GM19455 (cell line): ENCODE measurements at regions not wholly inside any gene's neighbourhood (a gene's known extent, or its start where the extent isn't known, plus 50 kb on each side); places are given as distances from the start of the nearest gene placed in this dataset.
"Not testable (repeated sequence)": the region's sequence is repeated elsewhere in the genome, so short reads cannot be mapped to it uniquely, and the experiment has no call there.

Experiments
- ATAC-seq: cut with Tn5 transposase; IDR thresholded peaks from one replicate; pipeline ENCODE4 v1.9.1; 2021; ENCODE audit not compliant: unreplicated experiment

DNA sequence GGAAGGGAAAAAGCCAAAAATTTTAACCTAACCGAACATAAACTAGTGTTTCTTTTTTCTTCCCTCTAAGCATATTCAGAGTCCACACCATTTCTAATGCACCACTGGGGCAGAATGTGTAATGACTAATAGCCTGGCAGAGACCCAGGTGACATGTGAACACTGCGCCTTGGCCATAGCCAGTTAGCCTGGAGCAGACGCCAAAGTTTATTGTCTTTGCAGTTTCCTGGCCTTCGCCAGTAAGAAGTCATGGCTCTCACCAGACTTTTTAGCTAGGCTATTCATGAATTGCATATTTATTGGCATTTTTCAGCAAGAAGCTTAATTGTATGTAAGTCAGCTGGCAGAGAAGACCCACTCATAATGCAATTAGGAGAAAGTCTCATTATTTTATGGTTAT lies 182.8 kb upstream of the SLC27A6 start:
- no peak for ATAC-seq

DNA sequence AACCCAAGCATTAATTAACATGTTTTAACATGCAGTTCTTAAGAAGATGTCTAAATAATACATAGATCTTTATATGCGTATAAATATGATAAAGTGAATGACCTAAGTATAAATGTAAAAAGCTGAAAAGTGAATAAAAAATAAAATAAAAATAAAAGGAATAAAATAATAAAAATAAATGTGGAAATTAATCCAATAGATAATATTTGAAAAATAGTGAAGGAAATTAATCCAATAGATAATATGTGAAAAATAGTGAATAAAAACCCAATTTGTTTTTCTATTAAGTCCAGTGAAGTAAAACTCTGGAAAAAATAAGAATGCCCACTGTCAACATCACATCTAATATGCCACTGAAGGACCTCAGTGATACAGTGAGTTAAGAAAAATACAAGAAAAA lies 180.6 kb upstream of the SLC27A6 start:
- no peak for ATAC-seq

DNA sequence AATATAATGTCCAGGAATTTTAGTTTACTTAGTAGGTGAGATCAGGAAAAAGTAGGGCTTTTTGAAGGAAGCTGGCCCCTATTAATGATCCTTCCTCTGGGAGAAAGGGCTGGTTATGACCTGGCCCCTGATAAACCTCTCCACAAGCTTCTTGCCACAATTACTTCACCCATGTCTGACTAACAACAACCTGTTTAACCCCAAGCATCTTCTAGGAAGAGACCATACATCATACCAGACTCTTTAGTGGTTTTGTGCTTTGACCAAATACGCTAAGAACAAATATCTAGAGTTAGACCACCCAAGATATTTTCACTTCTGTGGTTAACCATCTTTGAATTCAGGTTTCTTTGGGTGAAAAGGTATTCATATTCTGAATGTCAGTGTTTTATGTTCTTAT lies 174.0 kb upstream of the SLC27A6 start:
- no peak for ATAC-seq

DNA sequence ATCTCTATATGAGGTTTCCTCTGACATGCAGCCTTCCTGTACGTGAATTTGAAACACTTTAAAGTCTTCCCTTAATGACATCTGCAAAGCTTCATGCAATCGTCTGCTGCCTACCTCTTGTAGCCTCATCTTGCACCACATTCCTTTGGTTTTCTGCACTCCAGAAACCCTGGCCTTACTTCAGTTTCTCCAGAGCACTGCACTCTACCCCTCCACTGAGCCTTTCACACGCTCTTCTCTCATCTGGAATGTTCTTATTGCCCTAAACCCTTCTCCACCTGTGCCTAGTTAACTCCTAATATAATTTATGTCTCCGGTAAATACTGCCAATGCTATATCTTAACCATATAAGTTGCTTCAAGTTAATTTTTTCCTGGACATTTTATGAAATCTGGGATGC lies 168.8 kb upstream of the SLC27A6 start:
- ATAC-seq: no peak

DNA sequence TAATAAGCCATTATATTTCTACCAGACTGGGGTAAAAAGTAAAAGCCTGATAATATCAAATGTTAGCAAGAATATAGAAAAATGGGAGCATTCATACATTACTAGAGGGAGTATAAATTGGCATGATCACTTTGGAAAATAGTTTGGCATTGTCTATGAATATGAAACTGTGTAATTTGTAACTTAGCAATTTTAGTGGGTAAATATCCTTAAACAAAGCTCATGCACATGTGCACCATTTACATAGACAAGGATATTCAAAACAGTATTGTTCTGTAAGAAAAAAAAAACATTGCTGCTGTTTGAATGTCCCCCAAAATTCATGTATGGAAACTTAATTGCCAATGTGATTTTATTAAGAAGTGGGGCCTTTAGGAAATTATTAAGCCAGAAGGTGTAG lies 166.4 kb upstream of the SLC27A6 start:
- ATAC-seq: no peak

DNA sequence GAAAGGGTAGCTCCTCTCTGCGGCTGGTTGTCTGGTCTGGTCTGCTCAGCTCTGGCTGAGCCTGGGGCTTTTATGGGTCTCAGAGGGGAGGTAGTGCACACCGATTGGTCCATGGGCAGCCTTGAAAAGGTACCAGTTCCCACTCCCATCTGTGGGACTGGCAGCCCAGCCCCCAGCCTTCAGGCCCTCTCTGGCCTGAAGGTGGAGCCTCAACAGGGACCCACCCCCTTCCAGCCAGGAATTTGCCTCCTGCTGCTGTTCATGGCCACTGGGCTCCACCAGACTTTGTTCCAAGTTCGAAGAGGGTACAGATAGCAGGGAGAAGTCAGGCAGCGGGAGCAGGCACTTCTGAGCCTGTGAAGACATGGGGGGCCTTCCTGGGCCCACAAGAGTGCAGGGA lies 165.3 kb upstream of the SLC27A6 start:
- ATAC-seq: no peak

DNA sequence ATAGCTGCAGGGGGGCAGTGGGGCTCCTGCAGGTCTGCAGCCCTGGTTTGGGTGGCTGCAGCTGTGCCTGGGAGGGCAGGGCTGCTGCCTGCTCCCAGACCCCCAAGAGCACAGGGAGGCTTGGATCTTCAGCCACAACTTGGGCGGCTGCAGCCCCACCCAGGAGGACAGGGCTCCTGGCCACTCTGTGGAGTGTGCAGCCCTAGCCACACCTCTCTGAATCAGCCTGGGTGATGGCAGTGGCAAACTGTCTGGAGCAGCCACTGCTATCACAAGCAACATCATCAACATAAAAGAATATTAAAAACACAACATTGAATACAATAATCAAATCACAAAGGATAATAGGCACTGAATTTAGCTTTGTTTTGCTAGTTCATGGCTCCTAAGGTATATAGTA lies 164.9 kb upstream of the SLC27A6 start:
- ATAC-seq: no peak

DNA sequence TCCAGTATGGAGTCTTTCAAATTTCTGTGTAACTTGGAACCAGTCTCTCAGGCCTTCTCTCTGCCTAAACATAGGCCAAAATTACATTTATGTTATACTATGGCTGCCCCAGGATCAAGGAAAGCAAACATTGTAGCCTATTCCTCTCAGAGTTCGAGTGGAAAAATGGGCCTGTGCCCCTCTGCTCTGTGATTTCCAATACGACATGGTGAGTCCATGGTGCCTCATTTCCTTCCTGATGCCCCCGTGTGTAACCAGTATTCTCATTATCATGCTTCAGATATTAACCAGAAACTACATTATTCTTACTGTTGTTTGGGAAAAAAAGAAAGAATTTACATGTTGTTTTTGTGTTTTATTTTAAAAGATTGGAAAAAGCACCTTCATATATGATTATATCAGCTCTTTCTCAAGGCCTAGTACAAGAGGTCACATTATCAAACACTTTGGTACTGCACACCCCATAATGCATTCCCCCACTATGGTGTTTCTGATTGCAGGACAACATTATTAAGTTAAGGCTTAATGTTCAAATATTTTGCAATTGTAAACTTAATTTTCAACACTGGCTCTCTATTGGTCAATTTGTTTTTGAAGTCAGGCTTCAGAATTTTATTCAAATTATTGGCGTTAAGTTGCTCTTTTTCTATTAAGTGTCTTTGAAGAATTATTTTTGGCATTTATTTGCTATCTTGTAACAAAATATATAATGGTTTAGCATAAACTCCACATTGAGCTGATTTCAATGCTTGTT lies 151.8 kb upstream of the SLC27A6 start:
- ATAC-seq: no peak

DNA sequence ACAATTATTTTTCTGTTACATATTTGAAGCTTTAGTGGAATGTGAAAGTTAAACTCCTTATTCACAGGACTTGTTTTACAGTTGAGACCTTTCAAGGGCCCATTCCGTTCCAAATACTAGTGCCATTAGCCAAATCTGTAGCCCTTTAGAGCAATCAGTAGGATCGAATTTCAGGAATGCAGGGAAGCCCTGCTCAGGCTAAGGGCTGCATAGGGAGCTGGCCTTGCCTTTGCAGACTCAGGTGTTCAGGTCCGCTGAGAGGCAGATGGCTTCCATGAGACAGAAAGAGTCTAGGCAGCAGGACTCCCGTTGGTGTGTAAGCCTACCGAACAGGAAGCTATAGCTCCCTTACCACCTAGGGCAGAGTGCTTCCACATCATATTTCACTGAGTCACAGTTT lies 150.1 kb upstream of the SLC27A6 start:
- no peak for ATAC-seq

DNA sequence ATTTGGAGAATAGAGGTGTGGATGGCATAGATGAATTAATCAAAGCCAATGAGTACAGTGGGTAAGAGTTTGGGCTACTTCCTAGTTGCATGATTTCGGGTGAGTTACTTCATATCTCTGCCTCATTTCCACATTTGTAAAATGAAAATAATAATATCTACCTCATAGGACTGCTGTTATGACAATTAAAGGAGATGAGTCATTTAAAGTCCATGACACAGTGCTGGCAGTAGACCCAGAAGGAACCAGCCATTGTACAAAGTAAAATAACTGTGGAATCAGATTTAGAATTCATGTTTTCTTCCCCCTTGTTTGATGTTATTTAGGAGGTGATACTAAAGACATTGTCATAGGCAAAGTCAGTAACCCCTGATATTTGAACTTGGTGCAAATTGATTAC lies 139.5 kb upstream of the SLC27A6 start:
- ATAC-seq: no peak

DNA sequence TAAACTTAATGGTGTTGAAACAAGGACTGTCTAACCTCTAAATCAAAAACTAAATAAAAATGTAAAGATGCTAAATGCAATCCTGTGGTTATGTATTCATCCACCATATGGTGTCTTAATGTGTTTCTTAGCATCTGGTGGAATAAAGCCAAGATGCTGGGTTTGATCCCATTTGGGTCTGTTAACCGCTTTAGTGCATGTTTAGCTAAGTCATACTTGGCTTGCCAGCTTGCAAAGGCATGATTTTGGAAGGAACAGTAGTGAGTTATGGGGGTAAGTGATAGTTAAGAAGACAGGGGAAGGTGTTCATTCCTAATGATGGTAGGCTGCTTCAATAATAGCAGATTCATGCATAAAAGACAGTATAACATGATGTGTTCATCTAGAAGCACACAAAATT lies 139.0 kb upstream of the SLC27A6 start:
- ATAC-seq: no peak

DNA sequence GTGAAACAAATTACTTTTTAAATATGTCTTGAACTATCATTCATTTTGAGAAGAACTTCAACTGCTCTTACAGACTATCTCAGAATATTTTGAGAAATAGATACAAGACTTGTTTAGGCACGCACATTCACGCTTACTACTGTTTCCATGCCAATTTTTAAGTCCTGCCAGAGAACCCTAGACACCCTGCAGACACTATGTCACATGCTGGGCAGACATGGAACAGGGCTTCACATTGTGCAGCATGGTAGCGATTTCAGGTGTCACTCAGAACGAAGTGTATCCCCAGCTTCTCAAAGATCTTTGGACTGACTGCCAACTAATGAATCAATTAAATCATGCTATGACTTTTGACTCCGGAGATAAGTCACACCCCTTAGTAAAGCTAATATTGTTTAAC lies 128.7 kb upstream of the SLC27A6 start:
- ATAC-seq: no peak

DNA sequence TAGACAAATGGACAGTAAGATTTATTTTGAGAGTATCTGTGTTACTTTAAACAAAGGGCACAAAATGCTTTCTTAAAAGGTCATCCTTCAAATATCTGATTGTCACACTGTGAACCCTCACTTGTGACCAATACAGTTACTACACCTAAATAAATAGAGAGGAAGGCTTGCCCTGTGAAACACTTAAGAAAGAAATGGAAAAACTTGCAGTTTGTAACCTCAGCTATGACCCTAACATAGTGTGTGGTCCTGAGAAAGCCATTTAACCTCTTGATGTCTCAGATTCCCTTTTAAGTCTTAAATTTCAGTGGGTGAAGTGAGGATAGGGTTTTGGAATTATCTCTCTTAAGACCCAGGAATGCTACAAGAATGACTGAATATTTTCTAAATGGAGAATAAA lies 126.7 kb upstream of the SLC27A6 start:
- ATAC-seq: no peak

DNA sequence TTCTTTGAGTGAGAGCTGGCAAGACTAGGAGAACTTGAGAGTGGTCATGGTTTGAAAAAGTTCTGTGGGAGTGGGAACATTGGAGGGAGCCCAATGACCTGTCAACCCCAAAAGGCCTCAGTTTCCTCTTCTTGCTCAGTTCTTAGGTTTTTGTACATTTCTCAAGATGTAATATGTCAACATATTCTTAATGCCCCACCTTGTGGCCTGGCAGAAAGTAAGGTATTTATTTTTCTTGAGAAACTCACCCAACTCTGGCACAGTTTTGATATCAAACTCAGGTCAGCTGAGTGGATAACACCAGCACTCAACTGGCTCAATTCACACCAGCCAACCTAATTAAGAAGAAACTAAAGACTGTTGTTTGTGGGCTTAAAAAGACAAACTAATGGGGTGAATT lies 123.0 kb upstream of the SLC27A6 start:
- ATAC-seq: no peak

DNA sequence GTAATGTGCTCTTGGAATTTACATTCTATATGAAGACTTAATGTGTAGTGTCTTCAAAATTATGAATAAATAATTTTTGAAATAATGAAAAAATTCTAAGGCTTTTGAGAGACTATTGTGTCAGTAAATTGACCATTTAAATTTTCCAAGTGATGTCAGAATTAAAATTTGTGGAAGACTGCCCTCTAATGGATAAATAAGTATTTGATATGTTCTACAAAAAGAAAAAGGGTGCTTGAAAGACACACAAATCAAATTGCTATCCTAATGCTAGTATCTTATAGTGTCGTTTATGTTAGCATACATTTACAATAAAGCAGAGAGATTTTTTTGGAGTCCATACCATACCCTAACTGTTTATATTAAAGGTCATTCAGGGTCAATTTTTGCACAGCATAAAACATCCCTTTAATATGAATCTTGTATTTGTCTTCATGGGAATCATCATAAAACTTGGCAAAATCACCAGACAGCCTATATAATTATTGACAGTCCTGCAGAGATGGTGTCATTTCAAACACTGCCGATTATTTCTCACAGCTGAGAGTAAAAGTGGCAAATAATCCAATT lies 120.8 kb upstream of the SLC27A6 start:
- ATAC-seq: no peak

DNA sequence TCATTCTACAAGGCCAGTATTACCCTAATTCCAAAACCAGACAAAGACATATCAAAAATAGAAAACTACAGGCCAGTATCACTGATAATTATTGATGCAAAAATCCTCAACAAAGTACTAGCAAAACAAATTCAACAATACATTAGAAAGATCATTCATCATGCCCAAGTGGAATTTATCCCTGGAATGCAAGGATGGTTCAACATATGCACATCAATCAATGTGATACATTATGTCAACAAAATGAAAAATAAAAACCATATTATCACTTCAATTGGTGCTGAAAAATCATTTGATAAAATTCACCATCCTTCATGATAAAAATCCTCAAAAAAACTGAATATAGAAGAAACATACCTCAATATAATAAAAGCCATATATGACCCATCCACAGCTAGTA lies 115.2 kb upstream of the SLC27A6 start:
- ATAC-seq: no peak

DNA sequence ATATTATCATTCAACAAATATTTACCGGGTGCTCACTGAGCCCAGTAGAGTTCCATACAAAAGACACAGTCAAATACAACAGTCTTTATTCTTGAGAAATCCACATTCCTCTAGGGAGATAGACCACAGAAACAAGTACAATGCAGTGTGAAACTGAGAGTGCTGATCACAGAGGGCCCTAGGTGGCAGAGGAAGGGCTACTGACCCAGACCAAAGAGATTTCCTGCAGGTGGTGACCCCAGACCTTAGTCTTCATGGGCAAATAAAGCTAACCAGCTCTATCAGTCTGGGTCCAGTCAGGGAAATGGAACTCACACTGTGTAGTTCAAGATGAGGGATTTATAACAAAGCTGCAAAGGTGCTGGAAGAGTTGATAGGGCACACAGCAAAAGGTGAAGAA lies 110.4 kb upstream of the SLC27A6 start:
- ATAC-seq: no peak

DNA sequence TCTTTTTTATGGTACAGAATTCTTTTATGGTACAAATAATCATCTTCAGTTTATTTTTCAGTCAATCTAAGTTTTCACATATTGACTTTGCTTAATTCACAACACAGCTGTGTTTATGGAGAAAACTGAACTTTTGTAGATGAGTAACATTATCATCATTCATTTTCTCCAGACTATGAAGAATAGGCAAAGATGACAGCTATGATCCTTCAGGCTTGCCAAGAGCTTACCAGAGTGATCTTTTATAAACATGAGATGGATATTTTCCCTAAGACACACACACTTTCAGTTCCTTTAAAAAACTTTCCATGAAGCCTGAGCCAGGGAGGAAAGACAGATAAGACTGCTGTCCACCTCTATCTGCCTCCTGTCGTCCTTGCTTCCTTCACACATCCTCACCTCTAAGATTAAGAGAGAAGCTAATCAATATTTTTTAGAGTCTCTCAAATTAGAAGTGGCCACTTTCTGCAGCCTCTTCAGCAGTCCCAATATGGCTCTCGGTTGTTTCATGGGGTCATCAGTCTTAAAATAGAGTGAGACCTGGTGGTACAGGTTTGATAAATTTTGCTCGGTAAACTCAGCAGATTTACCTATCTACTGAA lies 108.1 kb upstream of the SLC27A6 start:
- no peak for ATAC-seq

DNA sequence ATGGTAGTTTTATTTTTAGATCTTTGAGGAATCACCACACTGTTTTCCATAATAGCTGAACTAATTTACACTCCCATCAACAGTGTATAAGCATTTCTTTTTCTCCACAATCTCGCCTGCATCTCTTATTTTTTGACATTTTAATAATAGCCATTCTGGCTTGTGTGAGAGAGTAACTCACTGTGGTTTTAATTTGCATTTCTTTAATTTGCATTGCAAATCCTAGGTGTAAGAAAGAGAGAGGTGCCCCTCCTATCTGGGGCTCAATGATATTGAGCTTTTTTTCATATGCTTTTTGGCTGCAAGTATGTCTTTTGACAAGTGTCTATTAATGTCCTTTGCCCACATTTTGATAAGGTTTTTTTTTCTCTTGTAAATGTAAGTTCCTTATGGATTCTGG lies 106.3 kb upstream of the SLC27A6 start:
- ATAC-seq: no peak

DNA sequence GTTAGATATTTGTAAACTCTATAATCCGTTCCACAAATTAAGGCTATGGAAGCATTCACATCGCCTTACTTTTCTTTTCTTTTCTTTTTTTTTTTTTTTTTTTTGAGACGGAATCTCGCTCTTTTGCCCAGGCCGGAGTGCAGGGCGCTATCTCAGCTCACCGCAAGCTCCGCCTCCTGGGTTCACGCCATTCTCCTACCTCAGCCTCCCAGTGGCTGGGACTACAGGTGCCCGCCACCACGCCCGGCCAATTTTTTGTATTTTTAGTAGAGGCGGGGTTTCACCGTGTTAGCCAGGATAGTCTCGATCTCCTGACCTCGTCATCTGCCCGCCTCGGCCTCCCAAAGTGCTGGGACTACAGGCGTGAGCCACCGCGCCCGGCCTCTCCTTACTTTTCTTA lies 104.1 kb upstream of the SLC27A6 start:
- not testable (repeated sequence) for ATAC-seq

DNA sequence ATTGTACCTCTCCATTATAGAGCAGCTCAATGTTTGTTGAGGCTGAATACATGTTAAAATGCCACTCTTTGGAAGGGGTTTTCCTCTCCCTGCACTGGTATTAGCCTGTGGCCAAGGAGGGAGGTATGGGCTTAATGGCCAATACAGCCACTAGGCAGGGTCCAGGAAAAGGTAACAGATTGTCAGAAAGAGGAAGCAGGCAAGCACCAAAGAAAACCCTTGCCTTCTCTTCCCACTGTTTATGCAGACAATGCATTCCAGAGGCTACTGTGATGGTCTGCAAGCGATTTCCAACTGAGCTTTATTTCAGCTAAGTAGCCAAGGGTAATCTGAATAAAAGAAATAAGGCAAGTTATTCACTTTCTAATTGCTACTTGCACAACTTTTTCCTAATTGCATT lies 95.3 kb upstream of the SLC27A6 start:
- ATAC-seq: no peak

DNA sequence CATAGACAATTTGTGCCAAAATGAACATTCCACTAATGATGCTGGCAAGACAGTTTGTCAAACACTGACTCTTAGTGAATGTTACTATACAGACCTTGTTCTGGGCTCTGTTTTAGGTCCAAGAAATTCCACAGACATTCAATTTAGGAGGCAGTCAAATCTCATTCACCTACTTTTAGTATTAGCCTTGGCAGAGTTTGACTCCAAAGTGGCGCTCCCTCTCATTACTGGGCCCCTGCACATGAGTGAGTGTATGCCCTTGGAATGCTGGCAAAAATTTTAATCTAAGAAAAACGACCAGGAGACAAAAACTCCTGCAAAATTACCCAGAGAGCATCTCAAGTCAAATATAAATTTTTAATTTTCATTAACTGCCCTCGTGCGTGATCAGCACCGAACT lies 94.9 kb upstream of the SLC27A6 start:
- no peak for ATAC-seq

DNA sequence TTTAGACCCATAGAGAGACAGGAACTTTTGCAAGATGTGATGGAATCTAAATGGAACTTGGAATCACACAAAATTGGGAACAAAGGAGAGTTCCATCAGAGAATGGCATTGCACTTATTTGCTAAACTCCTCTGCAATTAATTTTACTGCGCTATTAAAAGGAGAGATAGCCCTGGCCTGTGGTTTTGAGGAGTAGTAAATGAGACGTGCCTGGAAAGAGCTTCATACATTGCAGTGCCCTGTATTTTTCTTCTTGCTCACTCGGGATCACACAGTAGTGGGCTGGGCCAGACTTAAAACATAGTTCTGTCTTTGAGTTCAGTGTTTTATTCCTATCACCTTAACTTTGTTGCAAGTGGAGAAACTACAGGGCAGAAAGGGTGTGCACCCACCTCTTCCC lies 94.4 kb upstream of the SLC27A6 start:
- no peak for ATAC-seq
